K562 (cell line): ENCODE measurements at regions not wholly inside any gene's neighbourhood (a gene's known extent, or its start where the extent isn't known, plus 50 kb on each side); places are given as distances from the start of the nearest gene placed in this dataset.

Experiments used
- BRD9 ChIP-seq: fragments of 450-650 bp; IDR thresholded peaks from 2 replicates; pipeline ENCODE4 v1.6.1; 2018; ENCODE audit warnings: low read depth; ENCODE audit not compliant: partially characterized antibody
- CUX1 ChIP-seq: fragments of 200-800 bp; sonication (Bioruptor generic); IDR thresholded peaks from 2 replicates; pipeline ENCODE4 v1.6.1; 2016; ENCODE audit warnings: missing genetic modification characterization, missing compliant biosample characterization
- EP400 ChIP-seq: fragments of 450-650 bp; IDR thresholded peaks from 2 replicates; pipeline ENCODE4 v1.6.1; 2017; ENCODE audit warnings: antibody characterized with exemption, mild to moderate bottlenecking, moderate library complexity
- HMG20B ChIP-seq: fragments of 250-450 bp; sonication (Bioruptor Pico); IDR thresholded peaks from 2 replicates; pipeline ENCODE4 v1.5.0; 2021; ENCODE audit warnings: mild to moderate bottlenecking
- KAT2B ChIP-seq: IDR thresholded peaks from one replicate; pipeline ENCODE4 v1.6.1; 2012; ENCODE audit warnings: low read depth, mild to moderate bottlenecking, control low read depth, inconsistent platforms, low read length, moderate library complexity
- MXD1 ChIP-seq: fragments of 250-450 bp; sonication (Bioruptor Pico); IDR thresholded peaks from 2 replicates; pipeline ENCODE4 v1.8.0; 2021; ENCODE audit warnings: borderline replicate concordance, mild to moderate bottlenecking, moderate library complexity; ENCODE audit not compliant: poor library complexity, severe bottlenecking
- NCOA6 ChIP-seq: fragments of 450-650 bp; IDR thresholded peaks from 2 replicates; pipeline ENCODE4 v1.6.1; 2017; ENCODE audit warnings: mild to moderate bottlenecking
- PRMT5 ChIP-seq: sonication (generic); formaldehyde crosslinking; IDR thresholded peaks from 2 replicates; pipeline ENCODE4 v1.5.0; 2020; ENCODE audit warnings: missing genetic modification reagents
- RB1 ChIP-seq: fragments of 450-650 bp; IDR thresholded peaks from 2 replicates; pipeline ENCODE4 v1.6.1; 2017; ENCODE audit warnings: low read depth, mild to moderate bottlenecking
- ZBTB49 ChIP-seq: sonication (generic); formaldehyde crosslinking; IDR thresholded peaks from 2 replicates; pipeline ENCODE4 v1.8.0; 2022; ENCODE audit warnings: missing genetic modification reagents, mild to moderate bottlenecking, borderline replicate concordance
- ZNF586 ChIP-seq: fragments of 450-650 bp; formaldehyde crosslinking; conservative IDR thresholded peaks from 2 replicates; pipeline ENCODE4 v1.4.0; 2020; ENCODE audit warnings: mild to moderate bottlenecking, moderate library complexity
- ZSCAN29 ChIP-seq: fragments of 450-650 bp; IDR thresholded peaks from 2 replicates; pipeline ENCODE4 v1.6.1; 2017
- TF ChIP-seq, protein P1 (sequence below): fragments of 450-650 bp; IDR thresholded peaks from 2 replicates; pipeline ENCODE4 v1.6.1; 2016; ENCODE audit warnings: low read depth, mild to moderate bottlenecking, moderate library complexity
- TF ChIP-seq, protein P2 (sequence below), 3 experiments: fragments of 200-800 bp in 1 of 3; fragments of 250-450 bp in 1 of 3; fragments of 450-650 bp in 1 of 3; sonication (Bioruptor Pico) in 1 of 3; sonication (Bioruptor generic) in 1 of 3; formaldehyde crosslinking in 1 of 3; IDR thresholded peaks; 2 replicates each; pipeline versions ENCODE4 v1.6.1 to v1.8.0; 2016 to 2022; ENCODE audit warnings: mild to moderate bottlenecking in 2 of 3, missing genetic modification characterization in 2 of 3, missing compliant biosample characterization in 1 of 3, moderate library complexity in 1 of 3

DNA sequence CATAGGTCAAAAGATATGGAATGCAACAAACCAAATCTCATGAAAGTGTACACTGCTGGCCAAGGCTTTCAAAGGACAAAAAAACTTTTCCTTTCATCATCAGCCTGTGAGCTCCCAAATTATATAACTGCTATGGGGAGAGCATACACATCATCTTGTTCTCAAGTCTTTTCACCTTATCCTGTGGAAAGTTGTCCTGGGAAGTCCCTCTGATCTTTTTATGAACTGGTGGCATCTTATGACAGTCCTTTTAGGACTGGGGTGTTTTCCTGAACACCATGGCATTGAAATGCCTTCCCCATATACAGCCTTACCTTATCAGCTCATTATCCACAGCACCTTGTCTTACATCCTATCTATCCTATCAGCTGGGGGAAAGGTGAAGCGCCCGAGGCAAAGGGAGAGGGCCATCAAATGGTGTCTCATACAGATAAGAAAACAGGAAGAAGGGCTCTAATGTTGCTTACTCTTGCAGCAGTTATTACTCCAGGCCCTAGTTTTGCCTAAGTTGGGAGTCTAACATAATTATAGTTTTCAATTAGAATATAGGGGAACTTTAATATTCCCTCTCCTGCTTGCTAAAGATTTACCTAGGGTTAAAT lies 61.5 kb upstream of the GOLIM4 start (continued):
- TF ChIP-seq MXD1 (CRISPR knock-in tag): no peak
- no peak for TF ChIP-seq PRMT5 (CRISPR knock-in tag)
- no peak for TF ChIP-seq ZNF586
- no peak for TF ChIP-seq KAT2B
- no peak for TF ChIP-seq ZBTB49 (CRISPR knock-in tag)
- peak; percentile 68 for TF ChIP-seq EP400
- no peak for TF ChIP-seq HMG20B
- TF ChIP-seq BRD9: peak; percentile 83
- no peak; the same call in 1 of the 2 replicates for TF ChIP-seq NCOA6
- TF ChIP-seq ZSCAN29: no peak
- TF ChIP-seq CUX1 (CRISPR knock-in tag): no peak
- peak; percentile 37; the same call in 1 of the 2 replicates for TF ChIP-seq RB1
- TF ChIP-seq, protein P1, sequence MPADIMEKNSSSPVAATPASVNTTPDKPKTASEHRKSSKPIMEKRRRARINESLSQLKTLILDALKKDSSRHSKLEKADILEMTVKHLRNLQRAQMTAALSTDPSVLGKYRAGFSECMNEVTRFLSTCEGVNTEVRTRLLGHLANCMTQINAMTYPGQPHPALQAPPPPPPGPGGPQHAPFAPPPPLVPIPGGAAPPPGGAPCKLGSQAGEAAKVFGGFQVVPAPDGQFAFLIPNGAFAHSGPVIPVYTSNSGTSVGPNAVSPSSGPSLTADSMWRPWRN: peak; percentile 91
- TF ChIP-seq, protein P2, sequence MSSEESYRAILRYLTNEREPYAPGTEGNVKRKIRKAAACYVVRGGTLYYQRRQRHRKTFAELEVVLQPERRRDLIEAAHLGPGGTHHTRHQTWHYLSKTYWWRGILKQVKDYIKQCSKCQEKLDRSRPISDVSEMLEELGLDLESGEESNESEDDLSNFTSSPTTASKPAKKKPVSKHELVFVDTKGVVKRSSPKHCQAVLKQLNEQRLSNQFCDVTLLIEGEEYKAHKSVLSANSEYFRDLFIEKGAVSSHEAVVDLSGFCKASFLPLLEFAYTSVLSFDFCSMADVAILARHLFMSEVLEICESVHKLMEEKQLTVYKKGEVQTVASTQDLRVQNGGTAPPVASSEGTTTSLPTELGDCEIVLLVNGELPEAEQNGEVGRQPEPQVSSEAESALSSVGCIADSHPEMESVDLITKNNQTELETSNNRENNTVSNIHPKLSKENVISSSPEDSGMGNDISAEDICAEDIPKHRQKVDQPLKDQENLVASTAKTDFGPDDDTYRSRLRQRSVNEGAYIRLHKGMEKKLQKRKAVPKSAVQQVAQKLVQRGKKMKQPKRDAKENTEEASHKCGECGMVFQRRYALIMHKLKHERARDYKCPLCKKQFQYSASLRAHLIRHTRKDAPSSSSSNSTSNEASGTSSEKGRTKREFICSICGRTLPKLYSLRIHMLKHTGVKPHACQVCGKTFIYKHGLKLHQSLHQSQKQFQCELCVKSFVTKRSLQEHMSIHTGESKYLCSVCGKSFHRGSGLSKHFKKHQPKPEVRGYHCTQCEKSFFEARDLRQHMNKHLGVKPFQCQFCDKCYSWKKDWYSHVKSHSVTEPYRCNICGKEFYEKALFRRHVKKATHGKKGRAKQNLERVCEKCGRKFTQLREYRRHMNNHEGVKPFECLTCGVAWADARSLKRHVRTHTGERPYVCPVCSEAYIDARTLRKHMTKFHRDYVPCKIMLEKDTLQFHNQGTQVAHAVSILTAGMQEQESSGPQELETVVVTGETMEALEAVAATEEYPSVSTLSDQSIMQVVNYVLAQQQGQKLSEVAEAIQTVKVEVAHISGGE (CRISPR knock-in tag; IDR thresholded peaks at IDR 0.05): peak in 1 of 3 experiments; percentile 75; a peak in 2 of 6 replicates
